Coronary artery (tissue), 2 donors: ENCODE measurements at regions not wholly inside any gene's neighbourhood (a gene's known extent, or its start where the extent isn't known, plus 50 kb on each side); places are given as distances from the start of the nearest gene placed in this dataset.

Experiments used
- DNase-seq: peaks from one replicate; pipeline ENCODE4 v3.0.0-alpha.2; 2017; ENCODE audit warnings: low spot score
- H3K27ac ChIP-seq, 2 donors: fragments of 200-600 bp; sonication (generic); one replicate each; pipeline ENCODE4 v1.5.1; 2016 to 2019
- H3K4me3 ChIP-seq: fragments of 200-600 bp; sonication (generic); 2 replicates; pipeline ENCODE4 v1.5.1; 2016; ENCODE audit warnings: mild to moderate bottlenecking, moderate library complexity
- TF ChIP-seq, protein P1 (sequence below): fragments of 200-600 bp; sonication (generic); IDR thresholded peaks from one replicate; pipeline ENCODE4 v1.5.1; 2019; ENCODE audit warnings: antibody characterized with exemption

DNA sequence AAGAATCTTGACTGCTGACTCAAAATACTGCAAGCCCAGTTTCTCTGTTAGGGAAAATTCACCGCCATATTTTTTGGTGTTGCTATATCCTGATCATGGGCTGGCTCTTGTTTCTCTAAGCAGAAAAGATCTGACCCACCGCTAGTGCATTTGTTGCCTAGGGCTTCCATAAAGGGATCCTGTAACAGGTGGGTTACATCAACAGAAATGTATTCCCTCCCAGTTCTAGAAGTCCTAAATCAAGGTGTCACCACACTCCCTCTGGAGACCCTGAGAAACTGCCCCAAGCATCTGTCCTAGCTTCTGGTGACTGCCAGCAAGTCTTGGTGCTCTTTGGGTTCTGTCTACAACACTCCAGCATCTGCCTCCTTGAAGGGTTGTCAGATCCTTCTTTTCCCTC is 99.7 kb downstream of the MAF start:
- H3K4me3 ChIP-seq: no peak overlapping the region
- TF ChIP-seq, protein P1, sequence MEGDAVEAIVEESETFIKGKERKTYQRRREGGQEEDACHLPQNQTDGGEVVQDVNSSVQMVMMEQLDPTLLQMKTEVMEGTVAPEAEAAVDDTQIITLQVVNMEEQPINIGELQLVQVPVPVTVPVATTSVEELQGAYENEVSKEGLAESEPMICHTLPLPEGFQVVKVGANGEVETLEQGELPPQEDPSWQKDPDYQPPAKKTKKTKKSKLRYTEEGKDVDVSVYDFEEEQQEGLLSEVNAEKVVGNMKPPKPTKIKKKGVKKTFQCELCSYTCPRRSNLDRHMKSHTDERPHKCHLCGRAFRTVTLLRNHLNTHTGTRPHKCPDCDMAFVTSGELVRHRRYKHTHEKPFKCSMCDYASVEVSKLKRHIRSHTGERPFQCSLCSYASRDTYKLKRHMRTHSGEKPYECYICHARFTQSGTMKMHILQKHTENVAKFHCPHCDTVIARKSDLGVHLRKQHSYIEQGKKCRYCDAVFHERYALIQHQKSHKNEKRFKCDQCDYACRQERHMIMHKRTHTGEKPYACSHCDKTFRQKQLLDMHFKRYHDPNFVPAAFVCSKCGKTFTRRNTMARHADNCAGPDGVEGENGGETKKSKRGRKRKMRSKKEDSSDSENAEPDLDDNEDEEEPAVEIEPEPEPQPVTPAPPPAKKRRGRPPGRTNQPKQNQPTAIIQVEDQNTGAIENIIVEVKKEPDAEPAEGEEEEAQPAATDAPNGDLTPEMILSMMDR: no peak
- no peak overlapping the region for H3K27ac ChIP-seq
- no peak for DNase-seq

DNA sequence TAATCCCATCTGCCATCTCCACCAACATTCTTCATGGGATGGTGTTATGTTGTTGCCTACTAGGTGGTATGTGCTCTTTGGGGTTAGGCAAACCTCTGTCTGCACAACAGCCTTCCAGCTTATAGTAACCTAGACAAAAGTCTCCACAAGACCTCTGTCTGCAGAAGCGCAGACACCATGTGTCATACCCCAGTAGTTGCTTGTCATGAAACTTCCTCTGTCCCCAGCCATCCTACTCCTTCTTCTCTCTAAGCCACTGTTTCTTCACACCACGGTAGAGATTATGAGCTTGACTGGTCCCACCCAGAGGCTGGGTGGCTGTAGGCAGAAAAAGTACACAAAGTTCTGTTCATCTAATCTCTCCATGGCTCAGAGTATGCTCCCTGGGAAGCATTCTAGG is 100.3 kb downstream of the MAF start:
- TF ChIP-seq, protein P1: no peak
- no peak overlapping the region for H3K27ac ChIP-seq
- no peak for DNase-seq
- H3K4me3 ChIP-seq: no peak overlapping the region

DNA sequence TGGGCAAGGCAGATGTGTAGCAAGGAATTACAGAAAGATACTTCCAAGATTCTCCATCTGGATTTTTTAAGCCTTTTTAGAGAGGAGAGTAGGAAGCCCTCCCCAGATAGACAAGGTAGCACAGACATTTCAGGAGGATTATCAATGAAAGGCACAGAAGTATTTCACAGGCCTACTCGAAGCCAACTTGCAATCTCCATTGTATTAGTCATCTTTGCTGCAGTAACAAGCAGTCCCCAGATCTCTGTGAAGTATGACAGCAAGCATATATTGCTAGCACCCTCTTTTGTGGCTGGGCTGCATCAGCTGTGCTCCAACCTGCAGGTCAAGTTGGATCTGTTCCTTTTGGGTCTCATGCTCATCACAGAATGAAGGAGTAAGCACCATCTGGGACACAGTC is 101.6 kb downstream of the MAF start:
- TF ChIP-seq, protein P1: no peak
- Histone ChIP-seq H3K27ac (no peak overlapping the region), H3K4me3 (no peak overlapping the region)
- DNase-seq: no peak

DNA sequence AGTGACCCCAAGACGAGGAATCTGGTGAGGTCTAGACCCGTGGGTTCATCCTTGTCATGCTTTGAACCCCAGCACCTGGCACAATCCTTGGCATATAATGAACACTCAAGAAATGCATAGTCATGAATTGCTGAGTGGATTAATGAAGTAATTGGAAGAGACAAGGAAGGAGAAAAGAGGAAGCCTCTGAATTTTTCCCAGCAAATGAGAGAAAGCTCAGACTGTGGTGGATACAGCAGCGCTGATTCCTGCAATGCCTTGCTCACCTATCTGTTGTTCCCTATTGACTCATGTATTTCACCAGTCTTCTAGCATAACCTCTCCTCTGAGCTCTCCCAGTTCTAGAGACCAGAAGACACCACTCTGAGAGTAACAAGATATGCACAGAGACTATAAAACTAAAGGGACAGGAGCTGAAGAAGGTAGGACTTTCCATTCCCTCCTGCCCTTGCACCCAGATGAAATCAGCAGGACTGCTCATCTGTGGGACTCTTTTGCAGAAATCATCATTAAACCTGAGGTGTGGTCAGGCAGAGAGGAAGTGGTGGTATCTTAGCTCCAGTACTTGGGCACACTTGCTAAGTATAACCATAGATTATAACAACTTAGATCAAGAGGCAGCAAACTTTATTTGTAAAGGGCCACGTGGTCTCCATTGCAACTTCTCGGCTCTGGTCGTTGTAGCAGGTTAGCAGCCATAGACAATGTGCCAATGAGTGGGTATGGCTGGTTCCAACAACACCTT is 102.8 kb downstream of the MAF start:
- H3K4me3 ChIP-seq: no peak overlapping the region
- TF ChIP-seq, protein P1: no peak
- DNase-seq: no peak
- peak overlapping the region in 1 of 2 donors; percentile 22 for H3K27ac ChIP-seq

DNA sequence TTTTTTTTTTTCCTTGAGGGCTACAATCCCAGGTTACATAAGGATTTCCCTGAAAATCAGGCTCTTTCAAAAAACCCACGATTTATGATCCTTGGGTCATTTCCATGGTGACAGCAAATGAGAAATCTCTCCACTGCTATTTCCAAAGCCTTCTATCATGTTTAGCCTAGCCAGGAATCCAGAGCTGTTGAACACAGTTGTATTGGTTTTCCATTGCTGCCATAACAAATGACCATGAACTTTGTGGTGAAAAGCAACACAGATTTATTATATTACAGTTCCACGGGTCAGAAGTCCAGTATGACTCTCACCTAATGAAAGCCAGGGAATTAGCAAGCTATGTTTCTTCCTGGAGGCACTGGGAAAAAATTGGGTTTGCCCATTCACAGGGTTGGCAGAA is 106.6 kb downstream of the MAF start:
- Histone ChIP-seq H3K27ac (no peak overlapping the region), H3K4me3 (no peak overlapping the region)
- no peak for DNase-seq
- TF ChIP-seq, protein P1: no peak

DNA sequence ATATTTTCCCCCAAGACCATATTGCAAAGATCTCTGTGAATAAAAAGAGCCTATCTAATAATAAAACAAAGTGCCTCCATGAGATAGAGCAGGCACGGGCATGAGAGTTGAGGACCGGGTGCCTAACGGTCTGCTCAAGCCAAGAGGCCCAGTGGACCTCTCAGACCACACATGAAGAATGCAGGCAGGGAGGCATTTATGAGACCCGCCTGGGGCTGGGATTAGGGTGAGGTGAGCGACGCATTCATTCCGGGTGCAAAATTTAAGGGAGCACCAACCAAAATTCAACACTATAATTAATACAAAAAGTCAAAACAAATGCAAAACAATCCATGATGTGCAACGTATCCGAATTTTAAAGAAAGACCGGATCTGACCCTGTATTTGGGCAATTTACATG is 108.5 kb downstream of the MAF start:
- DNase-seq: no peak
- H3K27ac ChIP-seq: no peak overlapping the region
- H3K4me3 ChIP-seq: no peak overlapping the region
- TF ChIP-seq, protein P1: no peak

DNA sequence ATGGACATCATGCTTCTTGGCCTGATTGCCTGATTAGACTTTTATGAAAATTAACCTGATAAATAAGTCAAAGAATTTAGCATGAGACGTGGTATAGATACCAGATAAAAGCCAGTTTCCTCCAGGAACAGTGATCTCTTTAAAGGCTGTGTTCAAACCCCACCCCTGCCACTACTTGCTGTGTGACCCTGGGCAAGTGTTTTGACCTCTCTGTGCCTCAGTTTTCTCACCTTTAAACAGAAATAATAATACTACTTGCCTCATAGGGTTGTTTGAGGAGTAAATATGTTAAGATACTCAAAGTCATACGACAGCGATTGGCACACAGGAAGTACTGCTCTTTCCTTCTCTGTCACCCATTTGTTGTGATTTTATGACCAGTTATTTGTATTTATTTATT is 115.5 kb downstream of the MAF start:
- DNase-seq: no peak
- no peak overlapping the region for H3K4me3 ChIP-seq
- TF ChIP-seq, protein P1: no peak
- H3K27ac ChIP-seq: no peak overlapping the region
